ENCODE measurements at regions not wholly inside any gene's neighbourhood (a gene's known extent, or its start where the extent isn't known, plus 50 kb on each side); places are given as distances from the start of the nearest gene placed in this dataset.

DNA sequence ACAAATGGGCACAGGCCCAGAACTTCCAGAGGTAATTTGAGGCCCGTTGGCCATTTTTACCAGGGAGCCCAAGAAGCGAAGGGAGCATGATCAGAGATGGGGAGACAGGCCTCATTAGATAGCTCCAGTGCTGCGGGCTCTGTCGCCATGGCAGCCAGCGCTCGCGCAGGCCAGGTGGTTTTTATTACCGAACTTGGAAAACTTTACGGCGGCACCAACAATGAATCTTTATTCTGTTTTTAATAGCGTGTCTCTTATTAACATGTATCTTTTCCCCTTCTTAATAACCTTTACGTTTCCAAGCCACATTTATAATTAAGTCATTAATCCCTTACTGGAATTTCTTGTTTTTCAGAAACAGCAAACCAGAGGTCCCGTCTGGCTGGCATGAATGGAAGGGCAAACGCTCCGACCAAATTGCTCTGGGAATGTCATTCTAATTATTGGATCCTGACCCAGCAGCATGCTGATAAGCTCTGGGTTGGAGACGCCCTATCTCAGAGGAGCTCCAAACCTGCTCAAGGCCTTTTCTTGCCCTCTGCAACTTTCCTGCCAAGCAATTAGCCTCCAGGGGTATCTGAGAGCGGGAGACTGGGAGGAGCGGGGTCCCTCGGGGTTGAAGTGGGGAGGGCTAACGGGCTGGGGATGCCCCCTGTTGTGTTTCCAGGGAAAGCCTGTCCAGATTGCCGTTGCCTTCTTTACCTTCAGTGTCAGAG is 256.4 kb downstream of the TLE3 start:
- Histone ChIP-seq H3K4me3 (ENCODE audit: low read depth, low read length) (no peak overlapping the region), H3K27me3 (ENCODE audit: control insufficient read depth, insufficient read depth, low read length) (peaks cover 16% of the 10 kb centered on the region), H3K27ac (ENCODE audit: low read depth, low read length) (no peak overlapping the region), H3K9me3 (ENCODE audit: control insufficient read depth, insufficient read depth, low read length) (0 out of 2 replicates have a peak, but pooled peaks cover 4% of the 10 kb centered on the region)
- ChIA-PET CTCF (no interaction called here), POLR2A (no interaction called here)
- DNase-seq (ENCODE audit: low read depth, low spot score) = no peak
- TF ChIP-seq, protein P1, sequence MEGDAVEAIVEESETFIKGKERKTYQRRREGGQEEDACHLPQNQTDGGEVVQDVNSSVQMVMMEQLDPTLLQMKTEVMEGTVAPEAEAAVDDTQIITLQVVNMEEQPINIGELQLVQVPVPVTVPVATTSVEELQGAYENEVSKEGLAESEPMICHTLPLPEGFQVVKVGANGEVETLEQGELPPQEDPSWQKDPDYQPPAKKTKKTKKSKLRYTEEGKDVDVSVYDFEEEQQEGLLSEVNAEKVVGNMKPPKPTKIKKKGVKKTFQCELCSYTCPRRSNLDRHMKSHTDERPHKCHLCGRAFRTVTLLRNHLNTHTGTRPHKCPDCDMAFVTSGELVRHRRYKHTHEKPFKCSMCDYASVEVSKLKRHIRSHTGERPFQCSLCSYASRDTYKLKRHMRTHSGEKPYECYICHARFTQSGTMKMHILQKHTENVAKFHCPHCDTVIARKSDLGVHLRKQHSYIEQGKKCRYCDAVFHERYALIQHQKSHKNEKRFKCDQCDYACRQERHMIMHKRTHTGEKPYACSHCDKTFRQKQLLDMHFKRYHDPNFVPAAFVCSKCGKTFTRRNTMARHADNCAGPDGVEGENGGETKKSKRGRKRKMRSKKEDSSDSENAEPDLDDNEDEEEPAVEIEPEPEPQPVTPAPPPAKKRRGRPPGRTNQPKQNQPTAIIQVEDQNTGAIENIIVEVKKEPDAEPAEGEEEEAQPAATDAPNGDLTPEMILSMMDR (IDR thresholded peaks at IDR 0.05; ENCODE audit: low read depth, low read length) = no peak

DNA sequence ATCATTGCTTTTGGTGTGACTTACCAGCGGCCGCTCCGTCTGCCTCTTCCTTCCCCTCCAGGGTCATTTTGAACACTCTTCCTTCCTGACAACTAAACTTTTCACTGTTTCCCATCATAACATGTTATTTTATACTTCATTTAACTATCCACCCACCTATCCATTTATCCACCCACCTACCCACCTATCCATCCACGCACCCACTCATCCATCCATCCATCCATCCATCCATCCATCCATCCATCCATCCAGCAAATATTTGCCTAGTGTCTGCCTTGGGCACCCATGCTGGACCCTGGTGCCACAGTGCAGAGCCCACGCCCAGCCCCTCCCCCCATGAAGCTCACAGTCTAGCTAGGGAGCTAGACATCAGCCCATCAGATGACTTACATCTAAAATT is 254.9 kb downstream of the TLE3 start:
- H3K9me3 ChIP-seq (ENCODE audit: control insufficient read depth, insufficient read depth, low read length) = 0 out of 2 replicates have a peak, but pooled peaks cover 4% of the 10 kb centered on the region
- H3K4me3 ChIP-seq (ENCODE audit: low read depth, low read length) = no peak overlapping the region
- H3K27ac ChIP-seq (ENCODE audit: low read depth, low read length) = no peak overlapping the region
- H3K27me3 ChIP-seq (ENCODE audit: control insufficient read depth, insufficient read depth, low read length) = peaks cover 12% of the 10 kb centered on the region
- DNase-seq (ENCODE audit: low read depth, low spot score) = no peak
- ChIA-PET POLR2A (no interaction called here), CTCF (no interaction called here)
- TF ChIP-seq, protein P1 (IDR thresholded peaks at IDR 0.05; ENCODE audit: low read depth, low read length) = no peak

DNA sequence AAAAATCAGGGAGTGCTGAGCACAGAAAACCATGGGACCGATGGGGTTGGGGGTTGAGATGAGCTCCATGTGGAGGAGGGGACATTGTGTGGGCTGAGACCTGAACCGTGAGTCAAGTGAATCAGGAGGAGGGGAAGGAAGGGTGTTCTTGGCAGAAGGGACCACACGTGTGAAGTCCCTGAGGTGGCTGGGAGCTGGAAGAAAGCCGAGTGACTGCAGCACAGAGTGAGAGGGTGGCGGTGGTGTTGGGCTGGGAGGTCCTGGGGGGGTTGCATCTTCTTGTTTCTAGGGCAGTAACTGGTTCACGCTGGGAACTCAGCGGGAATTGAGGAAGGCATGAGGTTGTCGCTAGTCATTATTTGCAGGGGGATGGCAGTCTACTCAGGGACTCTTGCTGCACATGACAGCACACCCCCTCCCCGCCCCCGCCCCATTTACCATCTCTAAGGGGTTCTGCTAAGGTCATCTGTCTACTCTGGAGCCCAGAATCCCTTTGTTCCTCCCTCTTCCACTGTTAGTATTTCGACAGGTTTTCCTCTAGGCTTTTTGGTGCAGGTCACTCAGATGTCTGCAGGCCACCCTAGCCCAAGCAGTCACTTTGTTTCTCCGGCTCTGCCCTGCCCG is 254.3 kb downstream of the TLE3 start:
- H3K9me3 ChIP-seq (ENCODE audit: control insufficient read depth, insufficient read depth, low read length) = 0 out of 2 replicates have a peak, but pooled peaks cover 4% of the 10 kb centered on the region
- no peak overlapping the region for H3K4me3 ChIP-seq (ENCODE audit: low read depth, low read length)
- peaks cover 12% of the 10 kb centered on the region for H3K27me3 ChIP-seq (ENCODE audit: control insufficient read depth, insufficient read depth, low read length)
- POLR2A ChIA-PET = no interaction called here
- TF ChIP-seq, protein P1 (IDR thresholded peaks at IDR 0.05; ENCODE audit: low read depth, low read length) = no peak
- DNase-seq (ENCODE audit: low read depth, low spot score) = no peak
- CTCF ChIA-PET = no interaction called here
- no peak overlapping the region for H3K27ac ChIP-seq (ENCODE audit: low read depth, low read length)

DNA sequence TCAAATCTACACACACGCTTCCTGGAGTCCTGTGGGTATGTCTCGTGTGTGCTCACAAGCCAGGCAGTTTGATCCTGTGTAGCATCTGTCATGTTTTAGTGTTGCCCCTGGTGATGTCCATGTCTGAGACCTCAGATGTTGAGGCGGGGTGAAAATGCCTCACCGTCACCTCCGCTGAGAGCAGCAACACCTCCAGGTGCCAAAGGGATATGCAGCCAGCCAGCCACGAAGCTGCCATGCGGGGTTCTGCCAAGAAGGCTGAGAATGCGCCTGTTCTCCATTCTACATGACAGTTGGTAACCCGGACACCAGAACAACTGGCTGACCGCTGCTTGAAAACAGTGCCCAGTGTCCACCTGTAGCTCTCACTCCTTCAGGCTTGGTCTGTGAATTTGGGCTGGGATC is 253.8 kb downstream of the TLE3 start:
- TF ChIP-seq, protein P1 (IDR thresholded peaks at IDR 0.05; ENCODE audit: low read depth, low read length) = no peak
- no peak overlapping the region for H3K4me3 ChIP-seq (ENCODE audit: low read depth, low read length)
- ChIA-PET CTCF (no interaction called here), POLR2A (no interaction called here)
- DNase-seq (ENCODE audit: low read depth, low spot score) = no peak
- H3K27me3 ChIP-seq (ENCODE audit: control insufficient read depth, insufficient read depth, low read length) = peaks cover 12% of the 10 kb centered on the region
- 0 out of 2 replicates have a peak, but pooled peaks cover 4% of the 10 kb centered on the region for H3K9me3 ChIP-seq (ENCODE audit: control insufficient read depth, insufficient read depth, low read length)
- H3K27ac ChIP-seq (ENCODE audit: low read depth, low read length) = no peak overlapping the region

DNA sequence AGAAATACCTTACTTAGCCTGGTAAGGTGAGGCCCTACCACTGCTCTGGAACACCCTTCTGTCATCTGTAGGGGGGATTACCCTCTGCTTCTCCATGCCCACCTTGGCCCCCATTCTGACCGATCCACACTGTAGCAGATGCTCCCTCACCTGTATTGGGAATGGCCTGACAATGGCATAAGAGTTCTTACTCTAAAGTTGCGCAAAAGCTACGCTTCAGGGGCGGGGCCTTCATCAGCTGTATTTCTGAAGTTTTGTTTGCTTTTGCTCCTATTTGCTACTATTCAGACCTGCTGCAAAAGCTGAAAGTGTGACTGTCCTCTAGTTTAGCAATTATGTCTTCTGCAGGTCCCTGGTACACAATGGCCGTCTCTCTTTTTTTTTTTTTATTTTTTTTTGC is 252.6 kb downstream of the TLE3 start:
- H3K4me3 ChIP-seq (ENCODE audit: low read depth, low read length) = no peak overlapping the region
- TF ChIP-seq, protein P1 (IDR thresholded peaks at IDR 0.05; ENCODE audit: low read depth, low read length) = no peak
- 0 out of 2 replicates have a peak, but pooled peaks cover 3% of the 10 kb centered on the region for H3K9me3 ChIP-seq (ENCODE audit: control insufficient read depth, insufficient read depth, low read length)
- no peak for DNase-seq (ENCODE audit: low read depth, low spot score)
- H3K27ac ChIP-seq (ENCODE audit: low read depth, low read length) = no peak overlapping the region
- H3K27me3 ChIP-seq (ENCODE audit: control insufficient read depth, insufficient read depth, low read length) = peaks cover 12% of the 10 kb centered on the region
- CTCF ChIA-PET = no interaction called here
- POLR2A ChIA-PET = no interaction called here

Measured in AG04450 (cell line).